ENCODE measurements at regions not wholly inside any gene's neighbourhood (a gene's known extent, or its start where the extent isn't known, plus 50 kb on each side); places are given as distances from the start of the nearest gene placed in this dataset.

DNA sequence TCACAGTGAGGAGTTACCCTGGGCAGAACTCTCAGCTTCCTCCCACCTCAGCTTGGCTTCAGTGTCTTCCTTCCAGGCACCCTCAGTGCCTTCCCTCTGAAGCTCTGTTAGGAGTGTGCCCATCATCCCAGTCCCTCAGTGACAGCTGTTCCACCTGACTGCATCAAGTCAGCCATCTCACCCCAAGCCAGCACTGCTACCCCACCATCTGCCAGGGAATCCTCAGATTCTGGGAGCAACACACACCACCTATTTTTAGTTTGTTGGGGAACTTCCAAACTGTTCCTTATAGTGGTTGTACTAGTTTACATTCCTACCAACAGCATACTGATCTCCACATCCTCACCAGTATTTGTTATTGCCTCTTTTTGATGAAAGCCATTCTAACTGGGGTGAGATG is 182.9 kb downstream of the RELL1 start:
- no TSS peak for BruUV-seq (replicated peaks)
- Histone ChIP-seq H3K4me1 (no peaks in the 10 kb centered on the region), H3K36me3 (ENCODE audit: control insufficient read depth, insufficient read depth, low read length) (no peaks in the 10 kb centered on the region), H3K9me3 (peaks cover 6% of the 10 kb centered on the region), H3K4me3 (ENCODE audit: low read depth, low read length) (no peak overlapping the region), H3K27me3 (replicated peaks; ENCODE audit: control insufficient read depth, insufficient read depth, low read length) (no peaks in the 10 kb centered on the region)
- H3K9me3 Mint-ChIP-seq (ENCODE audit: unreplicated experiment) = peaks cover 14% of the 10 kb centered on the region
- H3K4me1 Mint-ChIP-seq (ENCODE audit: low read depth, unreplicated experiment) = no peaks in the 10 kb centered on the region
- TF ChIP-seq CTCF (IDR thresholded peaks at IDR 0.05; ENCODE audit: insufficient read depth in 1 of 2, low read depth in 1 of 2, low read length in 1 of 2, severe bottlenecking in 1 of 2, unreplicated experiment in 1 of 2) = no peak
- H3K27me3 Mint-ChIP-seq (ENCODE audit: insufficient read depth, unreplicated experiment) = no peaks in the 10 kb centered on the region
- intact Hi-C loops (cut with micrococcal nuclease; ENCODE audit: unreplicated experiment) = no loop called here
- POLR2A ChIA-PET = no interaction called here
- CTCF ChIA-PET = no interaction called here
- H3K36me3 Mint-ChIP-seq (ENCODE audit: insufficient read depth, unreplicated experiment) = no peaks in the 10 kb centered on the region
- DNase-seq = no peak
- H3K4me3 Mint-ChIP-seq (ENCODE audit: unreplicated experiment) = no peak overlapping the region
- no peak overlapping the region for H3K27ac Mint-ChIP-seq (ENCODE audit: unreplicated experiment)

GRCh38 chr4:37502070-37502469 is 184.1 kb downstream of the RELL1 start:
- ChIA-PET CTCF (no interaction called here), POLR2A (no interaction called here)
- DNase-seq = no peak
- Histone ChIP-seq H3K4me3 (ENCODE audit: low read depth, low read length) (no peak overlapping the region), H3K27me3 (replicated peaks; ENCODE audit: control insufficient read depth, insufficient read depth, low read length) (no peaks in the 10 kb centered on the region), H3K4me1 (no peaks in the 10 kb centered on the region), H3K9me3 (peaks cover 6% of the 10 kb centered on the region), H3K36me3 (ENCODE audit: control insufficient read depth, insufficient read depth, low read length) (no peaks in the 10 kb centered on the region)
- H3K27me3 Mint-ChIP-seq (ENCODE audit: insufficient read depth, unreplicated experiment) = no peaks in the 10 kb centered on the region
- intact Hi-C loops (cut with micrococcal nuclease; ENCODE audit: unreplicated experiment) = no loop called here
- H3K4me3 Mint-ChIP-seq (ENCODE audit: unreplicated experiment) = no peak overlapping the region
- TF ChIP-seq CTCF (IDR thresholded peaks at IDR 0.05; ENCODE audit: insufficient read depth in 1 of 2, low read depth in 1 of 2, low read length in 1 of 2, severe bottlenecking in 1 of 2, unreplicated experiment in 1 of 2) = no peak
- peaks cover 4% of the 10 kb centered on the region for H3K36me3 Mint-ChIP-seq (ENCODE audit: insufficient read depth, unreplicated experiment)
- H3K9me3 Mint-ChIP-seq (ENCODE audit: unreplicated experiment) = peaks cover 10% of the 10 kb centered on the region
- H3K27ac Mint-ChIP-seq (ENCODE audit: unreplicated experiment) = no peak overlapping the region
- H3K4me1 Mint-ChIP-seq (ENCODE audit: low read depth, unreplicated experiment) = no peaks in the 10 kb centered on the region
- no TSS peak for BruUV-seq (replicated peaks)
